Type B pancreatic cell (in vitro differentiated cells): ENCODE measurements at regions not wholly inside any gene's neighbourhood (a gene's known extent, or its start where the extent isn't known, plus 50 kb on each side); places are given as distances from the start of the nearest gene placed in this dataset.

Experiments
- DNase-seq: peaks from one replicate; pipeline ENCODE4 v3.0.0; 2021; ENCODE audit warnings: mixed read lengths; ENCODE audit not compliant: unreplicated experiment; ENCODE audit errors: extremely low spot score
- H3K27ac Mint-ChIP-seq: 2 replicates; pipeline ENCODE4 v1.8.0; 2021; ENCODE audit warnings: mild to moderate bottlenecking, mixed read lengths
- H3K27me3 Mint-ChIP-seq: 2 replicates; pipeline ENCODE4 v1.8.0; 2021; ENCODE audit warnings: mixed read lengths
- H3K36me3 Mint-ChIP-seq: 2 replicates; pipeline ENCODE4 v1.8.0; 2021; ENCODE audit warnings: mixed read lengths
- H3K4me1 Mint-ChIP-seq: one replicate; pipeline ENCODE4 v1.8.0; 2021; ENCODE audit warnings: mixed read lengths; ENCODE audit not compliant: unreplicated experiment
- H3K4me3 Mint-ChIP-seq: 2 replicates; pipeline ENCODE4 v1.8.0; 2021; ENCODE audit warnings: mild to moderate bottlenecking, mixed read lengths
- H3K9me3 Mint-ChIP-seq: 2 replicates; pipeline ENCODE4 v1.8.0; 2021; ENCODE audit warnings: mixed read lengths
- TF ChIP-seq, protein P1 (sequence below): fragments of 200-600 bp; sonication (generic); conservative IDR thresholded peaks from 2 replicates; pipeline ENCODE4 v1.5.0; 2021; ENCODE audit warnings: antibody characterized with exemption, mild to moderate bottlenecking

DNA sequence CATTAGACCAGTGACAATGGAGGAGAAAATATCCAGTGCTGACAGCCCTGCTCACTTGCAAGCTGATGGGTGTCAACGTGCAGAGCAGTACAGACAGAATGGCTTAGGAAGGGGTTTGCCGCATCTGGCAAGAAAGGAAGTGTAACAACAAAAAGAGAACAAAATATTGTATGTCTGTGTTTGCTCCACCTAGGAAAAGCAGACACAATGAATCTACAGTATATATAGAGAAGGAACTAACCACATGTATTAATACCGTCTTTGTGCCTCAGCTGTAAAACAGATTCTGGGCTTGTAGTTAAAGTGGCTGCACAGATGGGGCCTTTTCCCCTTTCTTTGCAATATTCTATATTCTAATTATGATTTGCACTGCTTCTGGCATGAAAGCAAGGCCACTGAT is 281.1 kb upstream of the MEOX2 start:
- Mint-ChIP-seq H3K4me3 (no peak overlapping the region), H3K9me3 (peaks cover 4% of the 10 kb centered on the region), H3K36me3 (no peaks in the 10 kb centered on the region), H3K27me3 (no peaks in the 10 kb centered on the region), H3K27ac (no peak overlapping the region), H3K4me1 (peaks cover under 1% of the 10 kb centered on the region)
- DNase-seq = no peak
- TF ChIP-seq, protein P1, sequence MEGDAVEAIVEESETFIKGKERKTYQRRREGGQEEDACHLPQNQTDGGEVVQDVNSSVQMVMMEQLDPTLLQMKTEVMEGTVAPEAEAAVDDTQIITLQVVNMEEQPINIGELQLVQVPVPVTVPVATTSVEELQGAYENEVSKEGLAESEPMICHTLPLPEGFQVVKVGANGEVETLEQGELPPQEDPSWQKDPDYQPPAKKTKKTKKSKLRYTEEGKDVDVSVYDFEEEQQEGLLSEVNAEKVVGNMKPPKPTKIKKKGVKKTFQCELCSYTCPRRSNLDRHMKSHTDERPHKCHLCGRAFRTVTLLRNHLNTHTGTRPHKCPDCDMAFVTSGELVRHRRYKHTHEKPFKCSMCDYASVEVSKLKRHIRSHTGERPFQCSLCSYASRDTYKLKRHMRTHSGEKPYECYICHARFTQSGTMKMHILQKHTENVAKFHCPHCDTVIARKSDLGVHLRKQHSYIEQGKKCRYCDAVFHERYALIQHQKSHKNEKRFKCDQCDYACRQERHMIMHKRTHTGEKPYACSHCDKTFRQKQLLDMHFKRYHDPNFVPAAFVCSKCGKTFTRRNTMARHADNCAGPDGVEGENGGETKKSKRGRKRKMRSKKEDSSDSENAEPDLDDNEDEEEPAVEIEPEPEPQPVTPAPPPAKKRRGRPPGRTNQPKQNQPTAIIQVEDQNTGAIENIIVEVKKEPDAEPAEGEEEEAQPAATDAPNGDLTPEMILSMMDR = no peak

DNA sequence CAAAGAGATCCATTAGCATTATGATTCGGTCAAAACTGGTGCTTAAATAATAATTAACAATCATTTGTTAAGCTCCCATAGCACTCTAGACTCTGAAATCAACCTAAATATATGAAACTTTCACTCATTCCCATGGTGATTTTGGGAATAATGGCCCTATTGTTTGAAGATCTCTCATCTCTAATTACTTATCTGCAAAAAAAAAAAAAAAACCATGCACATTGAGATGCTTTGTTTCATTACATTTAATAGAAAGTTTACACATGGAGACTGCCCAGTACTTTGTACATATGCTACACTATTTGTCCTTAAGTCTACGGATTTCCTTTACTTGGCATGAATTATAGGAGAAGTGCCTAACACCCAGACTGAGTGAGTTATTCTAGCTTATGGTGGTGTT is 280.6 kb upstream of the MEOX2 start:
- TF ChIP-seq, protein P1 = no peak
- no peak for DNase-seq
- Mint-ChIP-seq H3K27me3 (no peaks in the 10 kb centered on the region), H3K36me3 (no peaks in the 10 kb centered on the region), H3K27ac (no peak overlapping the region), H3K4me1 (no peaks in the 10 kb centered on the region), H3K4me3 (no peak overlapping the region), H3K9me3 (peaks cover 4% of the 10 kb centered on the region)

GRCh38 chr7:15963206-15963605 is 276.7 kb upstream of the MEOX2 start:
- no peak overlapping the region for H3K4me3 Mint-ChIP-seq
- H3K4me1 Mint-ChIP-seq = no peaks in the 10 kb centered on the region
- TF ChIP-seq, protein P1 = no peak
- no peaks in the 10 kb centered on the region for H3K27me3 Mint-ChIP-seq
- peaks cover 9% of the 10 kb centered on the region for H3K9me3 Mint-ChIP-seq
- H3K36me3 Mint-ChIP-seq = no peaks in the 10 kb centered on the region
- no peak for DNase-seq
- no peak overlapping the region for H3K27ac Mint-ChIP-seq

DNA sequence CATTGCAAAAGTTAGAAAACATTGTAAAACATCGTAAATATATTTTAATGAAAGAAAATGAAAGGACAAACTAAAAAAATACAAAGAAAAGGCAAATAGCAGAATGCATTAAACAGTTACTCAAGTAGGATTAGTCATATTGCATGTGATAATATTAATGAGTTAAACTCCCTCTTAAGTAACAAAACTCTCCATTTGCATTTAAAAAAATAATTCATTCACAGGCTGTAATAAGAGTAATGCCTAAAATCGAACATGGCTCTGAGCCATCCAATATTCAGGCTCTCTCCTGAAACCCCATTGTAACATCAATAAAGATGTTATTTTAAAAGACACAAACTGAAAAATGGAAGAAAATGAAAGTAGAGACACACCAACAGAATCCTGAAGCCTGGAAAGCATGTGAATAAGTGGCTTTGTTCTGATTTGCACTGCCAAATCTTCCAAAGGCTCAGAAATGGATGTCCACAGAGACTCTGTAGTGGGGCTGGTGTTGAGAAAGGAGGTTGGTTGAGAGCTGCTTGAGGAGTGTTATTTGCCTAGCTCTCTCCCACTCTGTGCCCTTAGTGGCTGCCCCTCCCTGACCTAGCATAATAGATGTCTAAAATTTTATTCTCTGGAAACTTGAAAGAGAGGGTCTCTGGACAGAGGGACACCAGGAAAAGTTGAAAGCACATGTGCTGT is 268.3 kb upstream of the MEOX2 start:
- Mint-ChIP-seq H3K36me3 (no peaks in the 10 kb centered on the region), H3K4me1 (no peaks in the 10 kb centered on the region), H3K4me3 (no peak overlapping the region), H3K9me3 (peaks cover 3% of the 10 kb centered on the region), H3K27ac (no peak overlapping the region), H3K27me3 (no peaks in the 10 kb centered on the region)
- TF ChIP-seq, protein P1 = no peak
- no peak for DNase-seq

DNA sequence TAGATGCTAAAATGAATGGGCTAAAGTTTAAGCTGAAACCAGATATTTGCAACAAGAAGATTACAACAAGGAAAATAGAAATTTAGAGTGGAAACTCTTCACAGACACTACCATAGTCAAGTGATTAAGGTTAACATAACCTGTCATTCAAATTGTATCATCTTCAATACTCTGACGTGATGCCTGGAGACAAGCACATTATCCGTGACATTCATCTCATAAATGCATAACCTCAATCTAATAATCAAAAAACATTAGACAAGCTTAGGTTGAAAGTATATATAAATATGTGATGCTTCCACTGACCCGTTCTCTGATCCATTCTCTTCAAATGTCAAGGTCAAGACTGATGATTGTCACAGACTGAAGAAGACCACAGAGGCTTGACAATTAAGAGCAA is 263.8 kb upstream of the MEOX2 start:
- TF ChIP-seq, protein P1 = no peak
- Mint-ChIP-seq H3K36me3 (no peaks in the 10 kb centered on the region), H3K4me1 (no peaks in the 10 kb centered on the region), H3K27ac (no peak overlapping the region), H3K9me3 (no peaks in the 10 kb centered on the region), H3K27me3 (no peaks in the 10 kb centered on the region), H3K4me3 (no peak overlapping the region)
- DNase-seq = no peak

GRCh38 chr7:15947754-15948153 is 261.3 kb upstream of the MEOX2 start:
- Mint-ChIP-seq H3K36me3 (no peaks in the 10 kb centered on the region), H3K9me3 (no peaks in the 10 kb centered on the region), H3K4me1 (no peaks in the 10 kb centered on the region), H3K27ac (no peak overlapping the region), H3K27me3 (no peaks in the 10 kb centered on the region), H3K4me3 (no peak overlapping the region)
- TF ChIP-seq, protein P1 = no peak
- DNase-seq = no peak
